HG03432 (cell line): ENCODE measurements at regions not wholly inside any gene's neighbourhood (a gene's known extent, or its start where the extent isn't known, plus 50 kb on each side); places are given as distances from the start of the nearest gene placed in this dataset.
"Not testable (repeated sequence)": the region's sequence is repeated elsewhere in the genome, so short reads cannot be mapped to it uniquely, and the experiment has no call there.

Experiments
- ATAC-seq: cut with Tn5 transposase; IDR thresholded peaks from one replicate; pipeline ENCODE4 v1.9.1; 2021; ENCODE audit warnings: mild to moderate bottlenecking, moderate library complexity; ENCODE audit not compliant: unreplicated experiment

DNA sequence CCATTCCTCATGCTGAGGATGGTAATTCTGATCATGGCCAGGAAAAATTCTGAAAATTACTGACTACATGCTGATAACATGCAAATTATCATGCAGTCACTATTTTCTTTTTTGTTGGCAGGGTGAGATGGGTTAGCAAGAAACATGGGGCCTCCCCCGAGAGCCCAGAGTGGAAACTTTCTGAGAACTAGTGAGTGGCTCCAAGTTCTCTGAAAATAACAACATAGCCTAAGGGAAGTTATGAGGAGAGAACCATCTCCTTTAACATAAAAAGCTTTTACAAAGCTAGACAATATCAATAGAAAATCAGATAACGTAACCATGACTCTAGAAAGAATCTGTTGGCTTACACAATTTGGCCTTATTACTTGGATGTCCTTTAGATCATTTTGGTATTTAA lies 254.2 kb downstream of the PLOD2 start:
- ATAC-seq, result no peak

DNA sequence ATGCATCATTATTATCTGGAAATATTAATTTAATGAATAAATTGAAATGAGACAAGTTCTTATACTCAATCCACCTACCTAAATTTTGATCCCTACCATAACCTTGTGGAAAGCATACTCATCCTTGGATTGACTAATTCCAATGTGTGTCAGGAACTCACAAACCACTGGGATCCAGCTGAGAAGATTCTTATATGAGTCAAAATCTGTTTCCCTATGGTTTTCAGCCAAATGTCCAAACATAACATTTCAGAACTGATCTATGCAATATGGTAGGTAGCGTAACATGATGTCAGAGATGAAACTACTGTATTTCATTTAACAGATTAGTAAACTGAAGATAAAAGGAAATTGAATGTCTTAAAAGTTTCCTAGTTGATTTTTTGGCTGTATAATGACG lies 250.0 kb downstream of the PLOD2 start:
- no peak for ATAC-seq

DNA sequence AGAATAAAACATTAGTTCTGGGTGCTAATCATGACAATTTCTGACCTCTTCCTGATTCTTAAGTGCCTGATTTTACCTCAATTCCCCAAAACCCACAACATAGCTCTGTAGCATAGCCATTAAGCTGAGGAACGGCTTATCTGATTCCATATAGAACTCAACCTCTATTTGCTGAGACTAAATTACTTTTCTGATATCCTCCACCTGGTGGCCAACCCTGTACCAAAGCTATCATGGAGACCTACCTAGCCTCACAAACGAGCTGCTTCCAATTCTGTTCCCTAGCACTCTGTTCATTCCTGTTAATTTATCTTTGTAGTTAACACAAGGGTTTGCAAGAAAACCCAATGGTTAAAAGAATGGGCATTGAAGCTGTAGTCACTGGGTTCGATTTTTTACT lies 245.2 kb downstream of the PLOD2 start:
- no peak for ATAC-seq

DNA sequence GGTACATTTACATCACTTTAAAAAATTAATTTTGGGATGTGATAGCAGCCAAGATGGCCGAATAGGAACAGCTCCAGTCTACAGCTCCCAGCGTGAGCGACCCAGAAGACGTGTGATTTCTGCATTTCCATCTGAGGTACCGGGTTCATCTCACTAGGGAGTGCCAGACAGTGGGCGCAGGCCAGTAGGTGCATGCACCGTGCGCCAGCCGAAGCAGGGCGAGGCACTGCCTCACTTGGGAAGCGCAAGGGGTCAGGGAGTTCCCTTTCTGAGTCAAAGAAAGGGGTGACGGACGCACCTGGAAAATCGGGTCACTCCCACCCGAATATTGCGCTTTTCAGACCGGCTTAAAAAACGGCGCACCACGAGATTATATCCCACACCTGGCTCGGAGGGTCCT lies 233.2 kb downstream of the PLOD2 start:
- ATAC-seq, result not testable (repeated sequence)

DNA sequence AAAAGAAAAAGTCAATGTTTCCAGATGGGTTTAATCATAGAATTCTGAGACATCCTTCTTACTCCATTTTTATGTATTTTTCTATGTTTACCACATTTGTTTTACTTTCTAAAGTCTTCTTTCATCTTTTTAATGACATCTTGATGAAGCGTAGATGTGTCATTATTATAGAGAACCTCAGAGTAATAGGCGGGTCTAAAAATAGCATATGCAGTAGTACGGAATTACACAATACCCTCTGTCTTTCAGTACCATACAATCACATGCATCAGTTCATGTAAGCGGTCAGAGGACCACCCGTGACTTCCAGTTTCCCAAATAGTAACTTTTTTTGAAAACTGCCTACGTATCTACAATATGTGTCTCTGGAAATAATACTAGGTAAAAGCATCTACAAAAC lies 224.0 kb downstream of the PLOD2 start:
- ATAC-seq, result no peak

DNA sequence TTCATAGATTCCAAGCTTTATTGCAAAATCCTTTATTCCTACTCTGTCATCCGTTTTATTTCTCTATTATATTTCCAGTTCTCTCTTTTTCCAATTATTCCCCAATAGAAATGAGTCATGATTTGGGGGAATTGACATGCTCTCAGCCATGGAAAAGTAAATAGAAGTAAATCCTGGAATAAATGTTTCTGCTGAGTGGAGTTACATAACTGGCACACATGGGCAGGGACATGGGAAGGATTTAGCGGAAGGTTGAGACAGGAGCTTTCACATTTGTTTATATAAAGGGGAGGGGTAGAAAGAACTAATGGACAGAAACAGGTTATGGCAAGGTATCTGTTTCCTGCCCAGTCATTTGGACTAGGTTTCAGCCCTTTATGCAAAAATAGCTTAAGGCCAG lies 221.6 kb downstream of the PLOD2 start:
- no peak for ATAC-seq

DNA sequence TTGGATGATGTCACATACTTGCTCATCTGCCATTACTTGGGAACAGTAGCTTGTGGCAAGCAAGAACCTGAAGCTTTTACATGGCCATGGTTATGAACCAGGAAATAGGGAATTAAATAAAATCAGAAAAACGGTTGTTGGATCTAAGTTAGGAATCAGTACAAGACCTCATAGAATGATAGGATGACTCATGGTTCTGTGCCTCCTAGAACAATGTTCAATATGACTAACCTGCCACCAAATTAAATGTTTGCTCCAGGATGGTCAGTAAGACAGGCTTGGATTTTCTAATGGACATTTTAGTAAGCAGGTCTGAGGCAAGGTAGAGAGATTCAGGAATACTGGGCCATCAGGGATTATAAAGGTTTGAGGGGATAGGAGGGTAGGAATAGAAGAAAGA lies 218.9 kb downstream of the PLOD2 start:
- no peak for ATAC-seq

DNA sequence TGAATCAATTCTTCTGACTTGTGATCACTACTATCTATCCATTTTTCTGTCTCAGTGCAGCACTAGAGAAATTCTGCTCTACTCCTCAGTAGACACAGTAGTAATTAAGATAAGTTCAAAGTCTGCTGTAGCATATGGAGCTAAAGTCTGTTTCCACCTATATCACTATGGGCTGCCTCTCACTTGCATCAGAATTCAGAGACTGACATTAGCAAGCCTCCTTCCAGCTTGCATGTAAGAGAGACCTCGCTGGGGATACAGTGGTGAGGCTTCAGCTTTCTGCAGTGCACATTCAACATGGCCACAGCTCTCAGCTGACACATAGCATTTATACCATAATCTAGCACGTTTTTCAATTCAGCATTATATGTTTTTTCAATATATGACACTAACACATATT lies 217.0 kb downstream of the PLOD2 start:
- ATAC-seq, result no peak

DNA sequence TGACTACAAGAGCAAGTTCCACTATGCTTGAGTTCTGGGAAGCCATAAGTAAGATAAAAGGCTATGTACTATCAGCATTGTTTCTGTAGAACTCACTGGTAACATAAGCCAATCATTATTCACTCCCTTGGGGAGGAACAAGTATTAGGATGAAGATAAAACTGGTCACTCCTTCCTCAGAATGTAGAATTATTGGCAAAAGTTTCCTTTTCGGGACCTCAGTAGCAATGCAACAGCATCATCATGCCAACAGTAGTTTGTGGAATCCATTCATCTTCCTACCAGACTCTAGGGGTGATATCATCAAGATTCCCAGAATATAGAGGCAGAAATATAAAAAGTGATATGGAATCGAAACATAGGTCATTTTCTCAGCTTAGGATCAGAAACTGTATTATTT lies 209.5 kb downstream of the PLOD2 start:
- no peak for ATAC-seq

DNA sequence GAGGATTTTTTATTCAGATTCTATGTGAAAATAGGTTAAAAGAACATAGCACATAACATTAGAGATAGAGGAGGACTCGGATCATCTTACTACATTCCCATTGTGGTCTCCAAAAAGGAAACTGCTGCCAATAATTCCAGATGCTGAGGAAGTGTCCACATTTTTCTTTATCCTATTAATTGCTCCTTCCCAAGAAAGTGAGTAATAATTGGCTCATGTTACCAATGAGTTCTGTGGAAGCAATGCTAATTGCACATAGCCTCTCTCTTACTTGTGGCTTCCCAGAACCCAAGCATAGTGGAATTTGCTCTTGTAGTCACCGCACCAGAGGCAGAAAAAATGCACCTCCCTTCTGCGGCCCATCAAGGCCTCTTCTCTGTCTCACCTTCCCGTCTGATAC lies 208.4 kb downstream of the PLOD2 start:
- no peak for ATAC-seq

DNA sequence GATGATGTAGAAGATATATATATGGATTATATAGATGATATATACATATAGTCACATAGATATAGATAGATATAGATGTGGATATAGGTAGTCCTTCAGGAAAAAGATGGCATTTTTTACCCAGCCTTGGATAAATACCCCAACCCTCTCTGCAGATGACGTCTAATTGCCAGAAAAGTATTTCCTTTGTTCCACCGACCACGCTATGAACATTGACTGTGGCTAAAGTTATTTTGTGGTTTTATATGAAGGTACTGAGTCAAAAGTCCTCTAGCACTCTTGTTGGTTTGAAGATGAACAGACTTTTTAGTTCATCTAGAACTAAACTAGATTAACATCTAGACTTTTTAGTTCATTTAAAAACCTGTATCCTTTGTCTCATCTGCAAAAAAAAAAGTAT lies 207.7 kb downstream of the PLOD2 start:
- no peak for ATAC-seq

DNA sequence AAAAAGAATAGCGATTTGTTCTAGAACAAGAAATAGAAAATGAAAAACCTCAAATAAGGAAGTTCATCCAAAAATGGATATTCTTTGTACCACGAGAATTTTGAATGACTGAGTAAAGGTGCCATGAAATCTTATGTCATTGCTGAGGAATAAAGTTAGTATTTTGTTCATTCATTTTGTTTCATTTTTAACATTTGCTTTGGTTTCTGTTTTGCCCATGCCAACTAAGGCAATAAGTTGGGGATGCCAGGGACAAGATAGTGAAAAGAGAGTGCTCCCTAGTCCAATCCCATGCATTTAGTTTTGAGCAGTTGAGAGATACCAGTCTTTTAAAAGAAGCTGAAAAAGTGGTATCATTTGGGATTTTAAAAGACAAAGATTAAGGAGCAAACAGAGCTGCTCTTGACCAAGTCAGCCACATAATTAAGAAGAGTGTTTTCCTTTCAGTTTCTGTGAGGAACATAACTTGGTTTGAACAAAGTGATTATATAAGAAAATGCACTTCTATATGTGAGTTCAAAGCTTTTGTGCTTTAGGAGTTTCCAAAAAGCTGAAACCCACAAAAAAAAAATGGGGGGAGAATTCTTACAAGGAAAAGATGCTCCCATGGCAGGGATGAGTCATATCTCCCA lies 201.4 kb downstream of the PLOD2 start:
- ATAC-seq, result peak; percentile 61

DNA sequence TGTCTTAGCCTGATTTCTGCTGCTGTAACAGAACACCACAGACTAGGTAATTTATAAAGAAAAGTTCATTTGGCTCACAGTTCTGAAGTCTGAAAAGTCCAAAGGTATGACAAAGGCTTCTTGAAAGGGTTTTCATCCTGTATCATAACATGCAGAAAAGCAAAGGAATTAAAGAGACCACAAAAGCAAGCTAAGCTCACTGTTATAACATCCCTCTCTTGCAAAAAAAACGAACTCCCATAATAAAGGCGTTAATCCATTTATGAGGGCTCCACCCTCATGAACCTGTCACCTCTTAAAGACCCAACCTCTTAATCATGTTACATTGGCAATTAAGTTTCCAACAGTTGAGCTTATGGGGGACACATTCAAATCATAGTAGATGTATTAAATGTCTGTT lies 197.9 kb downstream of the PLOD2 start:
- ATAC-seq, result no peak

DNA sequence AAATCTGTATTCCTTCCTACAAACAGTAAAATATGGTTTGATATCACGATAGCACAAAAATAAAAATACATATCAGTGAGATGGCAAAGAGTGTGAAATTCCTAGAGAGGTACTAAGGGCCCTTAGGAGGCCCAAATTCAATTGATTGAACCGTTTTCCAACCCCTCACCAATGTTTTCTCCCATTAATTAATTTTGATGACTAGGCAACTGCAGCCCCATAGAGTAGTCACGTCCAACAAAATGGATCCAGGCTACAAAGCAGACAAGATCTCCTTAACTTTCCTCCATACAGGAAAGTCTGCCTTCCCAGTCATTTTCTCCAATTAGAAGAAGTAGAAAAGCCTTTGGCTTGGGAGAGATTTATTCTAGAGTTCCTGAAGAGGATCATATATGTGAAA lies 193.9 kb downstream of the PLOD2 start:
- no peak for ATAC-seq

DNA sequence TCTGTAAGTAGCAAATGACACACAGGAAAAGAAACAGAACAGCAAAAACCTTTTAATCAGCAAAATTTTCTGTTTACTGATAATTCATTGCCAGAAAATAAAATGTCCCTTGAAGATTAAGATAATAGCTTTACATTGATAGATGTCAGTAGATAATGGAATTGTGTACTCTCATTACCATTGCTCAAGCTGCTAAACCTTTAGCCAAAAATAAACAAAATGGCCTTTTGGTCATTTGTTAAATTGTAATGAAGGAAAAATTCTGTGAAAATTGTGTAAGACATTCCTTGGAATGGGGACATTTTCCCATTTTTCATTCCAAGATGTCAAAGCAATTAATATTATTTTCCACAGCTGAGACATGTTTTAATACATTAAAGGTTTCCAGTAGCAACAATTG lies 189.8 kb downstream of the PLOD2 start:
- no peak for ATAC-seq

DNA sequence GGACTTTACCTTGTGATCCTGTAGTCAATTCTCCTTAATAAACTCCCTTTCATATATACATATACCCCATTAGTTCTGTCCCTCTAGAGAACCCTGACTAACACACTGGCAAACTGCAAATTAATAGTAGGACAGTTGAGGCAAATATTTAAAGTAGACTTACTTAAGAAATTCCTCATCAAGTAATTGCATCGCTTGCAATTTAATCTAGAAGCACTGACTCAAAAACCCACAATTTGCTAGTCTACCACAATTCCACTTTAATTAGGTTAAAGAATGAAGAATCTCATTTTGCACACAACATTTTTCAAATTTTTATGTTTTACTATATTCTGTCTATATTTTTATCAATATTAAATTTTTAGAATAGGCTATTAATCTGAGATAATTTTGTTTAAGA lies 188.1 kb downstream of the PLOD2 start:
- no peak for ATAC-seq

DNA sequence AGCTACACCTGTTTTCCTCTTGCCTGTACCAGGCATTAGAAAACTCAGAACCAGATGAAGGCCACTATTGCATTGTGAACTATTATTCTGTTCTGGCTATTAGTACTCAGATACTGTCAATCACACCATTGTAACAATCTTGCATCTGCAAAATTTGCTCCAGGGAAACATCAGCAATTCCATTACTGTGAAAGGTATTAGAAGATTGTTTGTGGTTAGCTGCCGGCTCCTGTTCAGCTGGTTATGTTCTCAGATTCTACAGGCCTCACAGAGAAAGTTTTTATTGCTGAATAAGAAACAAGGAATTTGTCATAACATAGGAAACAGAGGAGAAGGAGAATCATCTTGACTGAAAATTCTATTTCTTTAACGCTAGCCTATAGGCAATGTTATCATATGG lies 179.9 kb downstream of the PLOD2 start:
- no peak for ATAC-seq

DNA sequence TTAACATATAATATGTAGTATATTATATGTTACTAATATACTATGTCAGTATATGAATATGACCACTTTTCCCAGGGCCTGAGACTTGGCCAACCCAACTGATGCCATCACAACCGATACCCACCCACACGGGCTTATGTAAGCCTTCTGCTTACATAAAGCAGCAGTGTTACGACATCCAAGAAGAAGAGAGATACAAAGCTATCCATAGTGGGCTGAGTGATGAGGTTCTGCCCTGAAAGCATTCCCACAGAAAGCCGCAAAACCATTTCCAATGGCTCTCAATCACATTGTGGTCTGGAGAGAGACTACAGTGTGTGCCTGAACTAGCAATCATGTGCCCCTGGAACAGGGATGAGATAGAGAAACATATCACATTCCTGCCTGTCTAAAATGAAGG lies 177.9 kb downstream of the PLOD2 start:
- no peak for ATAC-seq
